Stimulated activated naive B cell treated with anti-CD40 and anti-IgM and Interleukin-4, amounts not matched to agents 10 μg/mL and 1 μg/mL and 100 μg/mL, for 72 hours (primary cell): ENCODE measurements at regions not wholly inside any gene's neighbourhood (a gene's known extent, or its start where the extent isn't known, plus 50 kb on each side); places are given as distances from the start of the nearest gene placed in this dataset.

Experiments used
- ATAC-seq, 2 donors: fragments of 150-1000 bp; cut with Tn5 transposase; replicated peaks; 2 replicates each; pipeline ENCODE4 v1.10.0; 2021; ENCODE audit warnings: moderate library complexity in 1 of 2
- DNase-seq: peaks from one replicate; pipeline ENCODE4 v3.0.0; 2021
- H3K27ac Mint-ChIP-seq: one replicate; pipeline ENCODE4 v1.8.0; 2022; ENCODE audit warnings: mild to moderate bottlenecking, mixed read lengths
- H3K27me3 Mint-ChIP-seq, 2 donors: one replicate each; pipeline ENCODE4 v1.8.0; 2022; ENCODE audit warnings: mixed read lengths in 2 of 2
- H3K36me3 Mint-ChIP-seq, 2 donors: one replicate each; pipeline ENCODE4 v1.8.0; 2022; ENCODE audit warnings: mixed read lengths in 2 of 2, mild to moderate bottlenecking in 1 of 2
- H3K4me1 Mint-ChIP-seq, 2 donors: one replicate each; pipeline ENCODE4 v1.8.0; 2022; ENCODE audit warnings: mixed read lengths in 2 of 2, mild to moderate bottlenecking in 1 of 2
- H3K4me3 Mint-ChIP-seq, 2 donors: one replicate each; pipeline ENCODE4 v1.8.0; 2022; ENCODE audit warnings: mild to moderate bottlenecking in 2 of 2, mixed read lengths in 2 of 2, moderate library complexity in 1 of 2
- H3K9me3 Mint-ChIP-seq, 2 donors: one replicate each; pipeline ENCODE4 v1.8.0; 2022; ENCODE audit warnings: mixed read lengths in 2 of 2, mild to moderate bottlenecking in 1 of 2

GRCh38 chr6:56771189-56771588, 128.5 kb upstream of the DST start:
- Mint-ChIP-seq H3K27ac (no peak overlapping the region), H3K4me3 (no peak overlapping the region)

GRCh38 chr6:56770011-56770520, 127.4 kb upstream of the DST start:
- DNase-seq (no peak), ATAC-seq (no peak)
- Mint-ChIP-seq H3K4me3 (no peak overlapping the region), H3K27me3 (no peaks in the 10 kb centered on the region), H3K9me3 (peaks cover 0 to 3% of the 10 kb centered on the region in 2 donors), H3K36me3 (no peaks in the 10 kb centered on the region), H3K27ac (no peak overlapping the region), H3K4me1 (peaks cover 0 to 4% of the 10 kb centered on the region in 2 donors)

More at GRCh38 chr6:56771189-56771588, 128.5 kb upstream of the DST start:
- Mint-ChIP-seq H3K9me3 (peaks cover 0 to 3% of the 10 kb centered on the region in 2 donors), H3K4me1 (peaks cover 0 to 4% of the 10 kb centered on the region in 2 donors), H3K27me3 (no peaks in the 10 kb centered on the region), H3K36me3 (no peaks in the 10 kb centered on the region)
- DNase-seq (no peak), ATAC-seq (no peak)

- Mint-ChIP-seq H3K4me1 (peaks cover 0 to 4% of the 10 kb centered on the region in 2 donors), H3K9me3 (peaks cover 0 to 1% of the 10 kb centered on the region in 2 donors), H3K36me3 (no peaks in the 10 kb centered on the region), H3K27ac (no peak overlapping the region), H3K27me3 (no peaks in the 10 kb centered on the region), H3K4me3 (no peak overlapping the region)
- DNase-seq (no peak), ATAC-seq (no peak)
Observed at GRCh38 chr6:56767892-56768531, 125.3 kb upstream of the DST start.

DNA sequence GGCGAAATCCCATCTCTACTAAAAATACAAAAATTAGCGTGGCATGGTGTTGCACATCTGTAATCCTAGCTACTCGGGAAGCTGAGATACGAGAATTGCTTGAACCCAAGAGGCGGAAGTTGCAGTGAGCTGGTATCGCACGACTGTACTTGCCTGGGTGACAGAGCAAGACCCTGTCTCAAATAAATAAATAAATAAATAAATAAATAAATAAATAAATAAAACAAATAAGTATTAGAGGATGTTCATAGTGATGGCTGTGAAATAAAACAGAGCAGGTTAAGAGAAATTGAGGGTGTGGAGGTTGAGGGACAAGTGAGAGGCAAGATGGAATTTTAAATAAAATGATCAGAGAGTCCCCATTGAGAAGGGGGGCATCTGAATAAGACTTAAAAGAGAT, 124.7 kb upstream of the DST start:
- Mint-ChIP-seq H3K9me3 (peaks cover 0 to 1% of the 10 kb centered on the region in 2 donors), H3K4me3 (no peak overlapping the region), H3K27ac (no peak overlapping the region), H3K4me1 (peaks cover 0 to 4% of the 10 kb centered on the region in 2 donors), H3K36me3 (no peaks in the 10 kb centered on the region), H3K27me3 (no peaks in the 10 kb centered on the region)
- ATAC-seq (no peak), DNase-seq (no peak)

DNA sequence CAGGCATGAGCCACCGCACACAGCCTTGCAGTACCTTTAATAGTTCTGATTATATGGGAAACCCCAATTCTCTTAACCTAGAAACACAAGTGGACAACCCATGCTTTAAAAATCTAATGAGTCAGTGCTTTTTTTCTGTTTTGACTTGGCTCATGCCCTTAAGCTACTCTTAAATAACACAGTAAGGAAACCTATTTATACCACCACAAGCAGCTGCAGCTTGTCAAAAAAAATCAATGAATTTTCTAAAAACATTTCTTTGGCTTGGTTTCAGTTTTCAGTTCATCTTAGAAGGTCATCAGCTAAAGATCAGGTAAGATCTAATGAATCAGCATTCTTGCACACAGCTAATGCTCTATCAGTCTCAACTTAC, 124.1 kb upstream of the DST start:
- Mint-ChIP-seq H3K9me3 (peaks cover 0 to 1% of the 10 kb centered on the region in 2 donors), H3K4me3 (no peak overlapping the region), H3K27ac (no peak overlapping the region), H3K27me3 (no peaks in the 10 kb centered on the region), H3K4me1 (peaks cover 0 to 4% of the 10 kb centered on the region in 2 donors), H3K36me3 (no peaks in the 10 kb centered on the region)
- DNase-seq (no peak), ATAC-seq (peak; percentile 79 to 81)

GRCh38 chr6:56766139-56766805, 123.6 kb upstream of the DST start:
- no peak for DNase-seq
- no peak overlapping the region for H3K27ac Mint-ChIP-seq
- peaks cover 0 to 4% of the 10 kb centered on the region in 2 donors for H3K4me1 Mint-ChIP-seq
- ATAC-seq: no peak
- H3K4me3 Mint-ChIP-seq: no peak overlapping the region
- H3K27me3 Mint-ChIP-seq: no peaks in the 10 kb centered on the region
- H3K9me3 Mint-ChIP-seq: peaks cover 0 to 1% of the 10 kb centered on the region in 2 donors
- no peaks in the 10 kb centered on the region for H3K36me3 Mint-ChIP-seq

DNA sequence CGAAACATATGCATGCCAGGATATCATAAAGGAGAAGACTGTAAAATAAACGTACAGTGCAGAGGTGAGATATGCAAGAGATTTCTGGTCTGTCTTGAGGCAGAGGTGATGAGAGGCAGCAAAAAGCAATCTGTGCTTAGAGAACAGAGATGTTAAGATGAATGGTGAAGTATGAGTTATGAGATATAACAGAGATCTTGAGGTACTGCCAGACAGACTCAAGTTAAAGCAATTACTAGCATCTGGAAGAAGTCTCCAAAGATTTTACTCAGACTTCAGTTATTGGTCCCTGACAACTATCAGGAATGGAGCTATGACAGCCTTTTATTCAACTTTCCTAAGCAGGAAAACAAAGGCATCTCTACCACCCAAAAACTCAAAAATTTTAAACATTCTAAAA, 122.8 kb upstream of the DST start:
- no peak overlapping the region for H3K27ac Mint-ChIP-seq
- no peak for DNase-seq
- peaks cover 0 to 4% of the 10 kb centered on the region in 2 donors for H3K4me1 Mint-ChIP-seq
- H3K27me3 Mint-ChIP-seq: no peaks in the 10 kb centered on the region
- no peaks in the 10 kb centered on the region for H3K36me3 Mint-ChIP-seq
- H3K4me3 Mint-ChIP-seq: no peak overlapping the region
- H3K9me3 Mint-ChIP-seq: peaks cover 0 to 1% of the 10 kb centered on the region in 2 donors
- no peak for ATAC-seq

GRCh38 chr6:56764081-56764566, 121.4 kb upstream of the DST start:
- no peak for DNase-seq
- Mint-ChIP-seq H3K9me3 (peaks cover 0 to 1% of the 10 kb centered on the region in 2 donors), H3K4me1 (peaks cover 0 to 4% of the 10 kb centered on the region in 2 donors), H3K27me3 (no peaks in the 10 kb centered on the region), H3K27ac (no peak overlapping the region), H3K36me3 (no peaks in the 10 kb centered on the region), H3K4me3 (no peak overlapping the region)
- peak in 1 of 2 donors; percentile 41 for ATAC-seq

DNA sequence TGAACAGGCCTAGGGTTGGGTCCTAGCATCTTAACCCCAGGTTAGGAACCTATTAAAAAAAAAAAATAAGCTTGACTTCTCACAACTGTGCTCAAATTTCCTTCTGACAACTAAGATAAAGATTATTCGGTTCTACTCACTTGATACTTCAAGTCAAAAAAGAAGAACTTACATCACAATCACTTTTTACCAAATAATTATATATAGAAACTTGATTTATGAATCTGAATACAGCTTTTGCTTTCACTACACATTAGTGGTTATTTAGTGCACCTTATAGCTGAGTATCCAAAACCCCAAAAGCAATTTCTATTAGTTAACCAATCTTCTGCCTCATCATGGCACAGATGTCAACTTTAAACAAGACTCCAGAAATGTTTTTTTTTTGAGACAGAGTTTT, 119.0 kb upstream of the DST start:
- ATAC-seq: no peak
- no peak overlapping the region for H3K4me3 Mint-ChIP-seq
- no peaks in the 10 kb centered on the region for H3K36me3 Mint-ChIP-seq
- no peak for DNase-seq
- peaks cover 0 to 3% of the 10 kb centered on the region in 2 donors for H3K4me1 Mint-ChIP-seq
- no peak overlapping the region for H3K27ac Mint-ChIP-seq
- peaks cover 0 to 1% of the 10 kb centered on the region in 2 donors for H3K9me3 Mint-ChIP-seq
- H3K27me3 Mint-ChIP-seq: no peaks in the 10 kb centered on the region

- no peak for DNase-seq
- Mint-ChIP-seq H3K36me3 (no peaks in the 10 kb centered on the region), H3K27me3 (no peaks in the 10 kb centered on the region), H3K4me1 (no peaks in the 10 kb centered on the region), H3K9me3 (no peaks in the 10 kb centered on the region), H3K27ac (no peak overlapping the region), H3K4me3 (no peak overlapping the region)
- no peak for ATAC-seq
Observed at GRCh38 chr6:56760842-56761241, 118.2 kb upstream of the DST start.

- H3K27me3 Mint-ChIP-seq: no peaks in the 10 kb centered on the region
- no peak overlapping the region for H3K4me3 Mint-ChIP-seq
- H3K27ac Mint-ChIP-seq: no peak overlapping the region
- H3K9me3 Mint-ChIP-seq: no peaks in the 10 kb centered on the region
- H3K36me3 Mint-ChIP-seq: no peaks in the 10 kb centered on the region
- ATAC-seq: peak; percentile 48 to 49
- no peak for DNase-seq
- no peaks in the 10 kb centered on the region for H3K4me1 Mint-ChIP-seq
Observed at GRCh38 chr6:56759521-56759920, 116.8 kb upstream of the DST start.

- no peaks in the 10 kb centered on the region for H3K36me3 Mint-ChIP-seq
- no peak overlapping the region for H3K4me3 Mint-ChIP-seq
- H3K9me3 Mint-ChIP-seq: no peaks in the 10 kb centered on the region
- no peaks in the 10 kb centered on the region for H3K4me1 Mint-ChIP-seq
- H3K27ac Mint-ChIP-seq: no peak overlapping the region
- no peaks in the 10 kb centered on the region for H3K27me3 Mint-ChIP-seq
- no peak for ATAC-seq
- DNase-seq: no peak
Observed at GRCh38 chr6:56758553-56758952, 115.9 kb upstream of the DST start.

- no peak overlapping the region for H3K27ac Mint-ChIP-seq
Observed at GRCh38 chr6:56758120-56758519, 115.4 kb upstream of the DST start.

DNA sequence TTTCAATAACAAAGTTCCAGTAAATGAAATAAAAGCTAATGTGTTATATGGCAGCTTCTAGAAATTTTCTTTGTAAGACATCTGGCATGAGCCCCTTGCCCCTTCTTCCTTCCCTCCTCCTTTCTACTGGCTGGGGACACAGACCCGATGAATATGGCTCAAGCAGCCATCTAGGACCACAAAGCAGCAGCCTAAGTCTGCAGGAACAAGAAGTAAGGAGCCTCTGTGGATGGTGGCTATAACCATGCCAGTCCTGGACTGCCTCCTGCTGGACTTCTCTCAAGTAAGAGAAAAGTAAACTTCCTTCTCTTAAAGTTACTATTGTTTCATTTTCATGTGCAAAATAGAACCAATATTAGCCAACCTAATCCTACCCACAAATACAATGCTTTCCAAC, 114.9 kb upstream of the DST start:
- Mint-ChIP-seq H3K27me3 (no peaks in the 10 kb centered on the region), H3K27ac (no peak overlapping the region), H3K4me1 (no peaks in the 10 kb centered on the region), H3K9me3 (no peaks in the 10 kb centered on the region), H3K36me3 (no peaks in the 10 kb centered on the region), H3K4me3 (no peak overlapping the region)
- DNase-seq: no peak
- peak in 1 of 2 donors; percentile 33 for ATAC-seq

More at GRCh38 chr6:56758120-56758519, 115.4 kb upstream of the DST start:
- no peaks in the 10 kb centered on the region for H3K9me3 Mint-ChIP-seq
- H3K27me3 Mint-ChIP-seq: no peaks in the 10 kb centered on the region
- H3K4me1 Mint-ChIP-seq: no peaks in the 10 kb centered on the region
- H3K36me3 Mint-ChIP-seq: no peaks in the 10 kb centered on the region
- no peak for DNase-seq
- no peak overlapping the region for H3K4me3 Mint-ChIP-seq
- no peak for ATAC-seq
